Epidermal melanocyte (primary cell): ENCODE measurements at regions not wholly inside any gene's neighbourhood (a gene's known extent, or its start where the extent isn't known, plus 50 kb on each side); places are given as distances from the start of the nearest gene placed in this dataset.

Experiments used
- DNase-seq: peaks from one replicate; pipeline ENCODE4 v3.0.0; 2011; ENCODE audit warnings: low spot score; ENCODE audit not compliant: insufficient read length

DNA sequence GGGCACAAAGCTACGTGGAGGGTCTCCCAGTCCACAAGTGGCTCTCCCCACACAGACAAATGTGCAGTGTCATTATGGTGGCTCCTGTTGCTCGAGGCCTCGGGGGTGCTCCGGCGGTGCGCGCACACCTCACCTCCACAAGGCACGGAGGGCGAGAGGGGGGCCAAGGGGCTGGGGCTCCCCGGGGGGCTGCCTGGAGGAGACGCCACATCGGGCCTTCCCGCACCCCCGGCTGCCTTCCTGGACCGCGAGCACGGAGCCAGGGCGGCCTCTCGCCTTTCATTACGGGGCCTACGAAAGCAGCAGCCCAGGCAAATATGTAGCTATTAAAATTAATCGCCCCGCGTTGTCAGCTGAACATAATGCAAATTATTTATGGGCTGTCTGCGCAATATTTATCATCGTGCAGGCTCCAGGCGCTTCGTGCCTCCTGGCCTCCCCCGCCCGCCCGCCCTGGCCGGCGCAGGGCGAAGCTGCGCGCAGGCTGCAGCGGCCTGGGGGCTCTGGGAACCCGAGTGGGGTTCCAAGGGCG is 70.8 kb upstream of the BCOR start:
- no peak for DNase-seq

DNA sequence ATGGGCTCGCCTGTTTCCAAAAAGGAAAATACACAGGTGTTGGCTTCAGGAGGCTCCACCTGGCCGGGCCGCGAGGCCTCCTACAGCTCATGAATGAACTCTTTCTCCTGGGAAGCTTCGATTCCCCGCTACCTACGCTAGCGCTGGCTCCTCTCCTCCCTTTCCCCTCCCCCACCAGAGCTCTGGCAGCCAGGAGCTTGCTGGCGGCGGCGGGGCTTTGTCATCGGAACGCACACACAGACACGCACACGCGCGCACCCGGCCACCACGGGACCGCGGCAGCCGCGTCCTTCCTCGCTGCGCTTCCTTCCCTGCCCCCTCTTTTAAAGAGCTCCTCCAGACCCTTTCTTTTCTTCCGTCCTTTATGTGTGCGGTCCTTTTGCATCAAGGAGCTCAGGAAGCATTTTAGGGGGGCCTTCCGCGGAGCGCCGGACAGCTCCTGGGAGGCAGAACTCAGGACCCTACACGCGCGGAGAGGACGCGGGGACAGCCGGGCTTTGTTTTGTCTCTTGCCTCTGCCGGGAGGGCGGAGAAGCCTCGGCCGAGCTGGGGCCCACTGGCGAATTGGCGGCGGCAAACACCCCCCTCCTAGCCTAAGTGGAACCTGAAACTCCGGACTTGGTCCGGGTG is 70.2 kb upstream of the BCOR start:
- DNase-seq = no peak

DNA sequence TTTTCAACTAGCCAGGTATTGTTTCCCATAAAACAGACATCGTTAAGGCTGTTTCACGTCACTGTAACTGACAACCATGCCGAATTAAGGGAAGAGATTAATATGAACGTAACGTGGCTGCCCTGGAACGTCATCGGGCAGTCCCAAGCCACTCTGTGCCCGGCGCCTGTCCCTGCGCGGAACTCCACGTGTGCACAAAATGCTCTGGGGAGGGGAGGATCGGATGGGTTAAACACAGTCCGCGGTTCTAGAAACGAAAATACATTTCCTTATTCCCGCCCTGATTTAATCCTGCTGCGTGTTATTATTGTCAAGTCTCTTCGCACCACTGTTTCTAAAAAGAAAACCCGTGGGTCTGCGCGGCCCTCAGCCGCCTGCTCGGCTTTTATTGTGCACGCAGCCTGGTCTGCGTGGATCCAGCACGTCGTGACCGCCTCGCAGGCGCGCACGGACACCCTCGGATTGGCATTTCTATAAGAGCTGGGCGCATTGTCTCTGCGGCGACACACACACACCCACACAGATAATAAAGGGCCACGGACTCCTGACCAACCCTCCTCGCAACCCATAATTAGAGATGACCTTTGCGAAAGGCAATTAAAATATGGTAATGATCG is 69.6 kb upstream of the BCOR start:
- no peak for DNase-seq

DNA sequence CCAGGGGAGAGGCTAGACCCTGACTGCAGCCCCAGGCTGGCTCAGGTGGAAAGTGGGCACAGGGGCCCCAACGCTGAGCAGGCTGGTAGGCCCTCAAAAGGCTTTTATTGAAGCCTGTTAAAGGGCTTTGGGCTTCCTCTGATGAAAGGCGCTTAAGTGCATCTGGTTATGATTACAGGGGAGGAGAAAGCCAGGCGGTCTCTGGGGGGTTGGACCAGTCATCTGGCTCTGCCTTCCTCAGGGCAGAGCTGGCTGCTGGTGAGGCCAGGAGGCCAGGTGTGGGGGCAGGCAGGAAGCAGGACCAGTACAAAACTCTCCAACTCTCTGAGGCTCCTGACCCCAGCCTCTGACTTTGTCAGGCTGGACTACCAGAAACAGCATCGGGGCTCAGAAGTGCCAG is 68.8 kb upstream of the BCOR start:
- no peak for DNase-seq

DNA sequence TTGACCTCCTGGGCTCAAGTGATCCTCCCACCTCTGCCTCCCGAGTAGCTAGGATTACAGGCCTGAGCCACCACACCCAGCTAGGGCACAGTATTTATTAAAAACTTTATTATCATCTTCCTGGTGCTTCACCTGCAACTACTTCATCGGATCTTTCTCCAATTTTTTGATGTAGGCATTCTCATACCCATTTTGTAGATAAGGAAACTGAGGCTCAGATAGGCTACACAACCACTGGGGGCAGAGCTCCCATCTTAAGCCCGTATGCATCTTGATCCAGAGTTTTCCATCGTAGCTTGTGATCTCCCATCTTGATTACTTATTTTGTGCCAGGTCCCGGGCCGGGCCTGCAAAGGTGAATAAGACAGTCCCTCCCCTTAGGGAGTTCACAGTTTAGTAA is 68.1 kb upstream of the BCOR start:
- DNase-seq = no peak

DNA sequence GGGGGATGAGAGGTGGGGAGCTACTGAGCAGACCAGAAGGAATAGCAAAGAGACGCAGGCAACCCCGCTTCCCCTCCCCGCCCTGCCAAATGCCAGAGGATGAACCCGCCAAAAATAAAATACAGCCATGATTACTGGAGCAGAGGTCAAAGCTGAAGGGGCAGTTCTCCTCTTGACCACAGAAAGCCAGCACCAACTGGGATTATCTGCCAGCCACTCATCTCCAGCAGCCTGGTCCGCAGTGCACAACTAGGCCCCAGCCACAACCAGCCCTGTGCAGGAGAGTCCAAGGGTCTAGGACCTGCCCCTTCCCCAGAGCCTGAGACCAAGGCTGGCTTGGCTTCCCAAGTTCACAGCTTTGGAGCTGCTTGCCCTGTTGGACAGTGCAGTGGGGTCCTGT is 67.4 kb upstream of the BCOR start:
- DNase-seq = no peak

DNA sequence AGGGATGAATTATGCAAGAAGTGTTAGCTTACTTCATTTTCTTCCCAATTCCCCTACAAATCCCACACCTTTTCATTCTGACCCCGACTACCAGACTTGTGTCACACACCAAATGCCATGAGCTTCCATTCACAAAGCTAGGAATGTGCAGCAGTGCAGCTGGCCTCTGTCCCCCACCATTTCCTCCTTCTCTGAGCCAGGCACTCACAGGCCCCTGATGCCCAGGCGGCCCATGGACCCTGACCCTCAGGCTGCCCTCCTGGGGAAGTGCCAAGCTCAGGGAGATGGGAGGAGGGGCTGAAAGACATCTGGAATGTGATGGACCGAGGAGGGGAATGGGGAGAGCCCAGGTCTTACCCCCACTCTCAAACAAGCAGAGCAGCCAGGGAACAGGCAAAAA is 67.0 kb upstream of the BCOR start:
- no peak for DNase-seq

DNA sequence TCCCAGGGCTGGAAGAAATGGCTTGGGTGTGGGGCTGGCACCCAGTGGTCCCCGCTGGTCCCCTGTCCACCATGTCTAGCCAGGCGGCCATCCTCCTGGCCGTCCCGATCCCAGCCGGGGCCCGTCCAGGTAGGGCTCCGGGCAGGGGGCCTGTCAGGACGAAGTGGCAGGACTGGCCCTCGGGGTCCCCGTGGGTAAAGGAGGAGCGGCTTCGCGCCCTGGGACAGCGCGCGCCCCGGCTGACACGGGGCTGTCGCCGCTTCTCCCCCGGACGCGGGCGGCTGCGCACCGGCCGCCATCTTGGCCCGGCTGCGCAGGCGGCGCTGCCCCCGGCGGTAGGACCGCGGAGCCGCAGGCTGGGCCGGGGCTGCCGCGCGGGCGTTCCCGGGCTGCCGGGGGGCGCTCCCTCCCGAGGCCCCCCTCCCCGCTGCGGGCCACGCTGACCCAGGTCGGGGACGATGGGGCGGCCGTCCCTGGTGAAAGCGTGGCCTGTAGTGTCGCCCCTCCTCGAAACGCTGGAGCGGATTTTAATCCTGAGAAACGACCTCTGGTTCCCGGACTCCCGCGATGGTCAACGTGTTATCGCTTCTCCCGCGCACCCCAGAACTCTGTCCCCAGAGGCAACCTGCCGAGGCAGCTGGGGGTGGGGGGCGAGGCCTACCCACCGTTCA is 60.4 kb upstream of the BCOR start:
- no peak for DNase-seq

DNA sequence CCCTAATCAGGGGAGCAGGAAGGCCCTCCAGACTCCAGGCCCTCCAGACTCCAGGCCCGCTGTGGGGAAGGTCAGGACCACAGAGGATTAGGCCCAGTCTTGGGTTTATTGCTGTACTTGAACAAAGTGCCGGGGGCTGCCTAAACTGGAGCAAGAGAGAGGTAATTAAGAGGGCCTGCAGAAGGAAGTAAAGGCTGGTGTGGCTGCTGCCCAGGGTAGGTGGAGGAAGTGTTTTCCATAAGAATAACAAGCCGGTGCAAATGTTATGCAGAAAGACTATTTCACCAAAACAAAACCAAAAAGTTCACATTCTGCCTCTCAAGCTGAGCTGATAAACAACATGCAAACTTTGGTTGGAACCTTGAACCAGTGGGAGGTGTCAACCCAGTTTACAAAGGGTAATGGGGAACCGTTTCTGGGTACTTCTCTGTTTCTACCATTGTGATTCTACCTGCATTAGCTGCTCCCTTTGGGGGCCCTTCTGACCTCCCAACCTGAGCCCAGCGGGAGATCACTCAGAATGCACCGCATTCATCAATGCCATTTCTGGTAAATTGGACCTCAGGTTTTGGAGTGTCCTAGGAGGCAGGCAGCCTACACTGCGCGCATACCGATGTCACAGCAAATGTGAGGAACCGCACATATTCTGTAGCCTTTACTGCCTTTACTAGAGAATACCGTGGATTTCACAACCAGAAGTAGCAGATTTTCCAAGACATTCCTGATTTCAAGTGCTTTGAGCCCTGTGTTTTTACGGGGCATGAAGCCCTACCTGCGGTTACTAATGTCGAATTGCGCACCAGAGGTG is 59.7 kb upstream of the BCOR start:
- DNase-seq = no peak

DNA sequence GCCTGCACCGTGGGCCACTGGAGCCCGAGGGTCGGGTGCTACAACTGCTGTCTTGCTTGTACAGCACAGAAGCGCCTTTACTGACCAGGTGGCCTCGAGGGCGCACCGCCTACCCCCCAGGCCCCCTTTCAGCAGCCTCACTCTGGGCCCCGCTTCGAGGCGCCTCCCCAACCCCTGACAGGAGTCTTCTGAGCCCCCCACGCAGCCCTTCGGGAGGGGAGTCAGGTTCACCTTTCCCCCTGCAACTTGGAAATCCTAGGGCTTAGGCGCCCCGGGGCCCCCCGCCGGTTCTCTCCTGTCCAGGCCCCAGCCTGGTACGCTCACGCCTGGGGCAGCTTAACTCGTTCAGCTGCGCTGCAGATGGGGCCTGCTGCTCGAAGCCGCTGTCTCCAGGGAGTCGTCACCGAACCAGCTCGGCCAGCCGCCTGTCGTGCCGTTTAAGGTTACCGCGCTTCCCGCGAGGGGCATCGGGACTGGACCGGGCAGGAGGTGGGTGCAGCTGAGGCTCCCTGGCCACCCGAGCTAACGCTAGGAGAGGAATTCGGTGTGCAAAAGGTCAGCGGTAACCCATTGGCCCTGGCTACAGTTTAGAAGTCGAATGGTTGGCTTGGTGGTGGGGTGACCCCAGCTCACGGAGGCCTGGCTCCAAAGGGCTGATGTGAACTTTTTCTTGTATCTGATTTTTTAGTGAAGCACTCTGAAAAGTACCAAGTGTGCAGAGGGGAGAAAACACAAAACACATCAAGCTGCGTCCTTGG is 58.9 kb upstream of the BCOR start:
- DNase-seq = no peak

DNA sequence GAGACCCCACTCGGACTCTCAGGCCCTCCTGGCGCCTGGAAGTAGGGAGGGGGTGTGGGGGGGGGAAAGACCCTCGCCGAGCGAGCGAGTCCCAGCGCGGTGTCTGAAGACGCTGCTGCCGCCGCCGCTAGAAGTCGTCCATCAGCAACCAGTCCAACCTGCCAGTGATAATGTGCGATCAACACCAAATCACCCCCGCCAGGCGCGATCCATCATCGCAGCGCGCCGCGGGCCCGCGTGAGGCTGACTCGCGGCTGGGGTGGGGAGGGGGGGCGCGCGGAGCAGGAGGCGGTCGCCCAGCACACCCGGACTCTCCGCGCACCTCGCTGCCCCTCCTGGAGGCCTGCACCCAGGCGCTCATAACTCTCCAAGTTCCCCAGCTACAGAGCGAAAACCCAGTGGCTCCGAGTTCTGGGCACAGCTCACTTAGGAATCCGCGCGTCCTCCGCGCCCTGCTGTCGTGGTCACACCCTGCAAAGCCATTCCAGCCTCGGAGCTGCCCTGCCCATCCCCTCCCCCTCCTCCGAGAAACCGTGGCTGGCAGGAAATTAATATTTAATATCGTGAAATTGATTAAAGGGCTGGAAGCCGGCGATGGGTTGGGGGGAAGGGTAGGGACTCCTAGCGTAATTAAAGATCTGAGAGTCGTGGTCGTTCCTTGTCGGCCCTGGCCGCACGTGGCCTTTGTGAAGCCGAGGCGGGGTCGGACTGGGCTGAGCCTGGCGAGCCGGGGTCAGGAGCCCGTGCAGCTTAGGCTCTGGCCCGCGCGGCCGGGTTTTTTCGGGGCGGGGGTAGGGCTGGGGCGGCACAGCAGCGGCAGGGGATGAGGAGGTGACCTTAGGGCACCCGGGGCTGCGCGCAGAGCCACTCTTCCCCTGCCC is 58.1 kb upstream of the BCOR start:
- no peak for DNase-seq

DNA sequence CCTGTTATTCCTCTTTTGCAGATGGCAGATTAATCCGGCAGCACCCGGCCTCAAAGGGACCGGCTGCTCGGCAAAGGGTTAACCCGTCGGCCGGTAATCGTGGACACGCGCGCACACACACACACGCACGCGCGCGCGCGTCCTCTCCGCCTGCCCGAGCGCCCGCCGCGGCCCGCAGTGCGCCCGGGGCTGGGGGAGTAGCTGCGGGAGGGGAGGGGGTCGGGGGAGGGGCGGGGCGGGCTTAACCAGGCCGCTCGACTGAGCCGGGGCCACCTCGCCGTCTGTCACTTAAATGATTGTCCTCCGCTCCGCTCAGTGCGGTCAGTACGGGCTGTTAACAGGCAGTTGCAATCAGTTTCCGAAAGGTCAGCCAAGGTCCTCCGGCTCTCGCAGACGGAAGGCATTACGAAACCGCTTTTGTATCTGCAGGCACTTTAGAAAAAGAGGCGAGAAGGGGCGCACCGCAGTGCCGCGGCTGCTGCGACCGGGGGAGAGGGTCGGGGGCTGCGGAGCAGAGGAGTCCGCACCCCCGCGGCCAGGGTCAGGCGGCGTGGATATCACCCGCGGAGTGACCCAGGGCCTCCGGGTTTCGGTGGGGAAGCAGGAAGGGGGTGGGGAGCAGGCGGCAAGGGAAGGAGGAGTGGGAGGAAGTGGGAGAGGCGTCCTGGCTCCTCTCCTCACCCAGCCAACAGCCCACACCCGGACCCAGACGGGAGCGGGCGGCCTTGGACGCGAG is 57.3 kb upstream of the BCOR start:
- DNase-seq = no peak

DNA sequence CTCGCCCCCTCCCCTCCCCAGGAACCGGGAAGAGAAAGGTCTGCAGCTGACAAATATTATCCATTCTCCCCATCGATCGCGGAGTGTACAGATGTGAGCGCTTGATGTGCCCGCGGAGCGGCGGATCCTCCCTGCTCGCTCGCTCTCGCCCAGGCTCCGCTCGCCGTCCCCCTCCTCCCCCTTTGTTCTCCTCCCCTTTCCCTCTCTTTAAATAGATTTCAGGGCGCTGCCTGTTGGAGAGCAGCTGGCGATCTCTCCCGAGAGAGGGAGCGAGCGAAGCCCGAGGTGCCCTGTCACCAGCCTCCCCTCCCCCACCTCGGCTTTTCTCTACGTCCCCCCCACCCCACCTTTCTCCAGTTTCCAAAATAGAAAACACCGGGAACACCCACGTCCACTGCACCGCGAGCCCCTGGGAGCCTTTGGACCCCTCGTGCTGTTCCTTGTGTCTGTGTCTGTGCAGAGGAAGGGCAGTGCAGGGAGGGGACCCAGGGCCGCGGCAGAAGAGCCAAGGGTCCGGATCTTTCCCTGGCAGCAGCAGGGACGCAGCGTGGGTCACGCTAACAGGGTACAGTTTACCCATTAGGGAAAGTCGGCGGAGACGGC is 56.6 kb upstream of the BCOR start:
- no peak for DNase-seq

DNA sequence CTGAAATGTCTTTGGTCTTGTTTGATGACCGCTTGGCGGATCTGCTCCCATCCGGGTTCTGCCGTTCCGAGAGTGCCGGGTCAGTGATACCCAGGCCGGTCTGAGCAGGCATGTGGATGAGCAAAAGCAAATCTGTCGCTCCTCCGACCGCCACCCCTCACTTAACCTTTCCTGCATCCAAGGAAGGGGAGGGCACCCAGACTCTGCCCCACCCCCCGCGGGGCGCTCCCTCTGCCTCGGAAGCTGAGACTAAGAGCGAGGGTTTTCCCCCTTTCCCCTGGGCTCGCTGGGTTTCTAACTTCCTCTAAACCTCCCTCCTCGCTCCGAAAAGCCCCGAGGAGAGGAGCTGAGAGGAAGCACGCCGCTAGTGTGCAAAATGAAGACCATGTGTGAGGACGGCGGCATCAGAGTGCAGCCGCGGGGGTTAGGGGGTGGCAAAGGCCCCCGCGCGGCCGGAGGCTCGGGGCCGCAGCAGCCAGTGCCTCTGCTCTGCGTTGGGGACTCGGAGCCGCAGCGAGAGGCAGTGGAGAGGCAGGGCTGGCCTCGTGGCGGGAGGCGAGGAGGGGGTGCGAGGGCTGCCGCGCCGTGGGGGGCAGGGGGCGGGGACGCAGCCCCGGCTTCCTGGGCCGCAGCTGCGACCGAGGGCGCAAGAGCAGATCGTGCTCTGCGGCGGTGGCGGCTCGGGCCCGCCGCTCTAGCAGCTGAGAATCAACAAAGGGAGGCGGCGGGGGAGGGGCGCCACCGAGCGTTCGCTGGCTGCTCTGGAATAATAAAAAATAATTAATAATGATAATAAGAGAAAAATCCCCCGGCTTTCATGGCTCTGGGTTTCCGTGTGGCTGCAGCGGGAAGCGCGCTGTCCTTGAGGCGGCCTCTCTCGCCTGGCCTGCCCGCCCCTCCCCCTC is 55.8 kb upstream of the BCOR start:
- no peak for DNase-seq

DNA sequence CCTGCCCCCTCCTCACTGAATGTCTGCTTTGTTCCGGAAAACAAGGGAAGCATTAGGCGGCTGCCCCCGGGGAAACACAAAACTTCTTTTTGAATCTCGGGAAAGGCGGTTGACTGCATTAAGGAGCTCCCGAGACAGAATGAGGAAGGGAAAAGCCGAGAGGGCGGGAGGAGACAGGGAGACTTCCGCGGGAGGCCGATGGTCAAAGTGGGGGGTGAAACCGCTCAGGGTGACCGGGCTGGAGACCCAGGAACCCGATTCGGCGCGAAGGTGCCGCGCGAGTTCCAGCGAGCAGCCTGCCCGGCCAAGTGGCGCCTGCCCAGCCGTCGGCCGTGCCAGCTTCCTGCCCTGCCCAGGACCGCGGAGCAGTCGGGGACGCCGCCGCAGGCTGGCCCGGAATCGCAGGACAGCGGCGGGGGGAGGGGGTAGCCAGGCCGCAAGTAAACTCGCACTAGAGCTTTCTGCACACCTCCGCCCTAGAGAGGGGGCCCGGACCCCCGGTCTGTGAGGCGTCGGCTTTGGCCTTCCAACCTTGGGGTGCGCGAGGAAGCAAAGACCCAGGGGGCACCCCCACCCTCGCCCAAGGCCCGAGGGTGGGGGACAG is 55.1 kb upstream of the BCOR start:
- DNase-seq = no peak

DNA sequence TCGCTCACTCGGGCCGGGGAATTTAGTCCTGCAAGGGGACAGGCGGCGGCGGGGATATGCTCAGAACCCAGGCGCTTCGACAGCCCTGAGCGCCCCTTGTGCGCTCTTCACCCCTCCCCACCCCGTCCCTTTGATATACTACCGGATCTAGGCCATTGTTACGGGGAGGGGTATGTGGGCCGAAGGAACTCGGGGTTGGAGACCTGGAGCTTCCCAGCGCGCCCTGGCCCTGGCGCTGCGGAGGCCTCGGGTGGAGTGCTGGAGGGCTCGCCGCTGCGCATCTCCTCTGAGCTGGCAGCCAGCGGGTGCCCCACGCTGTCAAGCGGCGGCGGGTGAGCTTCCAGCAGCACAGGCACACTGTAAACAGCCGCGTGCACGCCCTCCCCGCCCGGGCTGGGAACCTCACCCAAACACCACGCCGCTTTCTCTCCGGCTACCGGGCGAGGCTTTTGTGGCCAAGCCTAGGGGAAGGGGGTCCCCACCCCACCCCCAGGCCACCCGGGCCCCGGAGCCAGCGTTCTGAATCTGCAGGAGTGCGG is 54.5 kb upstream of the BCOR start:
- DNase-seq = no peak
